Loucy (cell line): ENCODE measurements at regions not wholly inside any gene's neighbourhood (a gene's known extent, or its start where the extent isn't known, plus 50 kb on each side); places are given as distances from the start of the nearest gene placed in this dataset.

Experiments
- H2AFZ ChIP-seq: fragments of 200-600 bp; sonication (generic); 2 replicates; pipeline ENCODE4 v1.6.0; 2016; ENCODE audit warnings: antibody characterized with exemption, mild to moderate bottlenecking, low read length, moderate library complexity
- H3F3A ChIP-seq: fragments of 200-600 bp; 2 replicates; pipeline ENCODE4 v1.6.0; 2016; ENCODE audit warnings: antibody characterized with exemption, low read depth, mild to moderate bottlenecking
- H3K27me3 ChIP-seq: fragments of 200-600 bp; sonication (generic); 2 replicates; pipeline ENCODE4 v1.6.1; 2014; ENCODE audit warnings: low read length, mild to moderate bottlenecking; ENCODE audit not compliant: insufficient read depth, poor library complexity, severe bottlenecking
- H3K36me3 ChIP-seq: fragments of 200-600 bp; sonication (generic); 2 replicates; pipeline ENCODE4 v1.6.1; 2016; ENCODE audit warnings: low read length; ENCODE audit not compliant: insufficient read depth
- H3K4me1 ChIP-seq: fragments of 200-600 bp; sonication (generic); 2 replicates; pipeline ENCODE4 v1.5.1; 2014; ENCODE audit warnings: low read length, mild to moderate bottlenecking; ENCODE audit not compliant: insufficient read depth, poor library complexity, severe bottlenecking
- H3K4me2 ChIP-seq: fragments of 200-600 bp; sonication (generic); 2 replicates; pipeline ENCODE4 v1.6.0; 2014; ENCODE audit warnings: antibody characterized with exemption, low read length, low read depth, mild to moderate bottlenecking; ENCODE audit not compliant: poor library complexity, severe bottlenecking
- H3K4me3 ChIP-seq: fragments of 200-600 bp; sonication (generic); 2 replicates; pipeline ENCODE4 v1.5.1; 2014; ENCODE audit warnings: low read length, mild to moderate bottlenecking, mixed read lengths; ENCODE audit not compliant: poor library complexity, severe bottlenecking
- H3K79me2 ChIP-seq: fragments of 200-600 bp; sonication (generic); 2 replicates; pipeline ENCODE4 v1.6.1; 2014; ENCODE audit warnings: low read length; ENCODE audit not compliant: insufficient read depth
- H3K9ac ChIP-seq: fragments of 200-600 bp; sonication (generic); 2 replicates; pipeline ENCODE4 v1.6.0; 2014; ENCODE audit warnings: mild to moderate bottlenecking, low read depth, low read length, moderate library complexity; ENCODE audit not compliant: poor library complexity, severe bottlenecking
- H3K9me2 ChIP-seq: fragments of 200-600 bp; sonication (generic); replicated peaks from 2 replicates; pipeline ENCODE4 v1.6.1; 2016; ENCODE audit warnings: low read depth, low read length, mixed read lengths
- H3K9me3 ChIP-seq: fragments of 200-600 bp; sonication (generic); 2 replicates; pipeline ENCODE4 v1.6.1; 2014; ENCODE audit warnings: mild to moderate bottlenecking, antibody characterized with exemption, low read length, low read depth; ENCODE audit not compliant: insufficient read depth
- H4K20me1 ChIP-seq: fragments of 200-600 bp; sonication (generic); 2 replicates; pipeline ENCODE4 v1.6.0; 2014; ENCODE audit warnings: antibody characterized with exemption, low read length, mild to moderate bottlenecking; ENCODE audit not compliant: insufficient read depth, poor library complexity, severe bottlenecking
- EZH2phosphoT487 ChIP-seq: fragments of 200-600 bp; IDR thresholded peaks from 2 replicates; pipeline ENCODE4 v1.6.1; 2018; ENCODE audit warnings: antibody characterized with exemption, mild to moderate bottlenecking, moderate library complexity, borderline replicate concordance
- TF ChIP-seq, protein P1 (sequence below): fragments of 200-600 bp; sonication (generic); conservative IDR thresholded peaks from 2 replicates; pipeline ENCODE4 v1.5.1; 2014; ENCODE audit warnings: mild to moderate bottlenecking, antibody characterized with exemption, low read length

DNA sequence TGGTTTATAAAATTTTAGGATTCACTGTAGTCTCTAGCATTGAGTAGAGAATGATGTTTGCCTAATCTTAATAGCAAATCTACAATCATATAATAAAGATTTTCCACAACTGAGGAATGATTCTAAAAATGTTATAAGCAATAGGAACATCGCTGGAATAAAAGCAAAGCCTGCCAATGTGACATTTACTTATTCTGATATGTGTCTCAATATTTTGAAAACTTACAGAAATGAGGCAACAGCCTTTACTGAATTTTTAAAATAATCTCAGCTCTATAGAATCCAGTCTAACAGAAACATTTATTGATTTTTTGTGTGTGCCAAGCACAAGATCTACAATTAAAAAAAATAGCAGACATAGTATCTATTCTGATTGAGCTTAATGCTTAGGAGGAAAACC lies 303.7 kb upstream of the CCDC179 start:
- no peaks in the 10 kb centered on the region for H4K20me1 ChIP-seq
- H3K4me1 ChIP-seq, result no peaks in the 10 kb centered on the region
- H3F3A ChIP-seq, result no peaks in the 10 kb centered on the region
- no peak overlapping the region for H3K9ac ChIP-seq
- H3K9me2 ChIP-seq, result no peaks in the 10 kb centered on the region
- H3K4me3 ChIP-seq, result no peak overlapping the region
- H3K79me2 ChIP-seq, result no peaks in the 10 kb centered on the region
- H3K36me3 ChIP-seq, result no peaks in the 10 kb centered on the region
- TF ChIP-seq EZH2phosphoT487, result no peak
- TF ChIP-seq, protein P1, sequence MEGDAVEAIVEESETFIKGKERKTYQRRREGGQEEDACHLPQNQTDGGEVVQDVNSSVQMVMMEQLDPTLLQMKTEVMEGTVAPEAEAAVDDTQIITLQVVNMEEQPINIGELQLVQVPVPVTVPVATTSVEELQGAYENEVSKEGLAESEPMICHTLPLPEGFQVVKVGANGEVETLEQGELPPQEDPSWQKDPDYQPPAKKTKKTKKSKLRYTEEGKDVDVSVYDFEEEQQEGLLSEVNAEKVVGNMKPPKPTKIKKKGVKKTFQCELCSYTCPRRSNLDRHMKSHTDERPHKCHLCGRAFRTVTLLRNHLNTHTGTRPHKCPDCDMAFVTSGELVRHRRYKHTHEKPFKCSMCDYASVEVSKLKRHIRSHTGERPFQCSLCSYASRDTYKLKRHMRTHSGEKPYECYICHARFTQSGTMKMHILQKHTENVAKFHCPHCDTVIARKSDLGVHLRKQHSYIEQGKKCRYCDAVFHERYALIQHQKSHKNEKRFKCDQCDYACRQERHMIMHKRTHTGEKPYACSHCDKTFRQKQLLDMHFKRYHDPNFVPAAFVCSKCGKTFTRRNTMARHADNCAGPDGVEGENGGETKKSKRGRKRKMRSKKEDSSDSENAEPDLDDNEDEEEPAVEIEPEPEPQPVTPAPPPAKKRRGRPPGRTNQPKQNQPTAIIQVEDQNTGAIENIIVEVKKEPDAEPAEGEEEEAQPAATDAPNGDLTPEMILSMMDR, result no peak
- no peak overlapping the region for H2AFZ ChIP-seq
- no peaks in the 10 kb centered on the region for H3K27me3 ChIP-seq
- no peaks in the 10 kb centered on the region for H3K9me3 ChIP-seq
- H3K4me2 ChIP-seq, result no peak overlapping the region

DNA sequence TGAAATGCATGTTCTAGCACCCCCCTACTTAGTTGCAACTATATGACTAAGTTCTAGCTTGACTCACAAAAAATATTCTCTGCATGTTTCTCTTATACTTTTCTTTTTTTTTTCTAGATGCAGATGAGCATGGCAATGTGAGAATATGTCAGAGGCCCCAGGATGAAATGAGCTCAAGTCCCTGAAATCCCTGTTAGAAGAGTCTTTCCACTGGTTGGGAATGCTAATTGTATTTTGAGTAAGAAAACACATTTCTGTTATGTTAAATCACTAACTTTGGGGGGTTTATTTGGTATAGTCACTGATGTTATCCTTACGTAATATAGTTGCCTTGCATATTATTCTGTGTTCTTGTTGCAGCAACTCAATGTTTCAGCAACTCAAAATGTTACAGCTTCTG lies 306.1 kb upstream of the CCDC179 start:
- H2AFZ ChIP-seq, result no peak overlapping the region
- H3K27me3 ChIP-seq, result no peaks in the 10 kb centered on the region
- no peaks in the 10 kb centered on the region for H3K36me3 ChIP-seq
- no peaks in the 10 kb centered on the region for H3K4me1 ChIP-seq
- H3K9me2 ChIP-seq, result no peaks in the 10 kb centered on the region
- H3K9me3 ChIP-seq, result no peaks in the 10 kb centered on the region
- H3K9ac ChIP-seq, result no peak overlapping the region
- no peak for TF ChIP-seq EZH2phosphoT487
- TF ChIP-seq, protein P1, result no peak
- H3K4me2 ChIP-seq, result no peak overlapping the region
- H3K79me2 ChIP-seq, result no peaks in the 10 kb centered on the region
- H4K20me1 ChIP-seq, result no peaks in the 10 kb centered on the region
- no peak overlapping the region for H3K4me3 ChIP-seq
- no peaks in the 10 kb centered on the region for H3F3A ChIP-seq

DNA sequence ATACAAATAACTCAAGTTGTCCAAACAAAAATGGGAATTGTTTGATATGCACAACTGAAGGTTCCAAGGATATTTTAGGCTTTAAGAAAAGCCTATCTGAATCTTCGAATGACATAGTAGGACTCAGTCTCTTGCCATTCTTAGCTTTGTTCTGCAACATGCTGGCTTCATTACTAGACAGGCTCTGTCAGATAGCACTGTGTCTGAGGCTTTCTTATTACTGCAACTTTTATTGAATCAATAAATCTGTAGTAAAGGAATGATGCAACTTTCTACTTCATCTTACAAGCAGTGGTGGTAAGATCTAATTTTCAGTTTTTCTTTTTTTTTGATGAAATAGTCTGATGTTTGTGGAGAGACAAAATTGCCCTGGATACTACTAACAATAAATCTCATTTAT lies 319.3 kb upstream of the CCDC179 start:
- Histone ChIP-seq H3K36me3 (no peaks in the 10 kb centered on the region), H3K4me1 (peaks cover 13% of the 10 kb centered on the region)

More for the DNA sequence above, 319.3 kb upstream of the CCDC179 start:
- Histone ChIP-seq H3K4me2 (no peak overlapping the region), H3K4me3 (no peak overlapping the region), H3K9ac (no peak overlapping the region), H3F3A (no peaks in the 10 kb centered on the region), H3K27me3 (no peaks in the 10 kb centered on the region), H3K9me2 (no peaks in the 10 kb centered on the region), H3K79me2 (no peaks in the 10 kb centered on the region), H2AFZ (no peak overlapping the region), H4K20me1 (no peaks in the 10 kb centered on the region), H3K9me3 (no peaks in the 10 kb centered on the region; the same call in 1 of the 2 replicates)
- no peak for TF ChIP-seq EZH2phosphoT487
- TF ChIP-seq, protein P1, result no peak
